Smooth muscle cell (in vitro differentiated cells): ENCODE measurements at regions not wholly inside any gene's neighbourhood (a gene's known extent, or its start where the extent isn't known, plus 50 kb on each side); places are given as distances from the start of the nearest gene placed in this dataset.
A peak's percentile ranks its signal among the peaks of the same experiment; 100 is the strongest.

Experiments
- DNase-seq: peaks from one replicate; lab custom pipeline; 2025; ENCODE audit not compliant: unreplicated experiment; lab: John Stamatoyannopoulos, UW
- H2AFZ ChIP-seq: fragments of 200-600 bp; sonication (generic); 2 replicates; pipeline ENCODE4 v1.6.0; 2016; ENCODE audit warnings: antibody characterized with exemption, low read depth, mild to moderate bottlenecking
- H3F3A ChIP-seq: fragments of 200-600 bp; sonication (generic); 2 replicates; pipeline ENCODE4 v1.6.0; 2017; ENCODE audit warnings: antibody characterized with exemption, low read depth
- H3K27ac ChIP-seq: fragments of 200-600 bp; sonication (generic); 2 replicates; pipeline ENCODE4 v1.5.1; 2016; ENCODE audit warnings: low read depth, mild to moderate bottlenecking
- H3K27me3 ChIP-seq: fragments of 200-600 bp; sonication (generic); 2 replicates; pipeline ENCODE4 v1.6.1; 2016; ENCODE audit warnings: low read depth, mild to moderate bottlenecking
- H3K36me3 ChIP-seq: fragments of 200-600 bp; sonication (generic); 2 replicates; pipeline ENCODE4 v1.5.1; 2016; ENCODE audit warnings: low read depth
- H3K4me1 ChIP-seq: fragments of 200-600 bp; sonication (generic); 2 replicates; pipeline ENCODE4 v1.5.1; 2016; ENCODE audit warnings: low read depth
- H3K4me2 ChIP-seq: fragments of 200-600 bp; sonication (generic); 2 replicates; pipeline ENCODE4 v1.6.0; 2016; ENCODE audit warnings: mild to moderate bottlenecking
- H3K4me3 ChIP-seq: fragments of 200-600 bp; sonication (generic); 2 replicates; pipeline ENCODE4 v1.5.1; 2016; ENCODE audit warnings: mild to moderate bottlenecking
- H3K79me2 ChIP-seq: fragments of 200-600 bp; sonication (generic); 2 replicates; pipeline ENCODE4 v1.6.0; 2016; ENCODE audit warnings: low read depth, mild to moderate bottlenecking
- H3K9ac ChIP-seq: fragments of 200-600 bp; sonication (generic); 2 replicates; pipeline ENCODE4 v1.6.0; 2016; ENCODE audit warnings: low read depth
- H3K9me3 ChIP-seq: fragments of 200-600 bp; sonication (generic); replicated peaks from 2 replicates; pipeline ENCODE4 v1.5.1; 2016; ENCODE audit warnings: low read depth
- H4K20me1 ChIP-seq: fragments of 200-600 bp; sonication (generic); 2 replicates; pipeline ENCODE4 v1.6.0; 2016; ENCODE audit warnings: low read depth
- CTCF ChIP-seq: fragments of 200-600 bp; sonication (generic); IDR thresholded peaks from 2 replicates; pipeline ENCODE4 v1.5.1; 2017; ENCODE audit warnings: borderline replicate concordance, mild to moderate bottlenecking, antibody characterized with exemption; ENCODE audit not compliant: insufficient read depth, poor library complexity, severe bottlenecking
- WGBS: methylation state at CpG from one replicate; pipeline ENCODE4 v1.1.7; 2016; ENCODE audit warnings: low lambda C conversion rate; 5-methylcytosine and 5-hydroxymethylcytosine counted together

GRCh38 chr4:156303708-156304107, 350.0 kb upstream of the CTSO start:
- H3K36me3 ChIP-seq, result no peaks in the 10 kb centered on the region
- H3K9ac ChIP-seq, result no peak overlapping the region
- no peak overlapping the region for H2AFZ ChIP-seq
- H3K4me1 ChIP-seq, result no peaks in the 10 kb centered on the region
- no peak overlapping the region for H3K4me2 ChIP-seq
- WGBS, result 88% methylated on average over 2 of the region's 2 CpGs
- H3F3A ChIP-seq, result no peaks in the 10 kb centered on the region
- H3K79me2 ChIP-seq, result no peaks in the 10 kb centered on the region
- H3K27ac ChIP-seq, result no peak overlapping the region
- TF ChIP-seq CTCF, result no peak
- no peaks in the 10 kb centered on the region for H4K20me1 ChIP-seq
- no peak overlapping the region for H3K4me3 ChIP-seq
- H3K27me3 ChIP-seq, result no peaks in the 10 kb centered on the region
- no peak for DNase-seq
- no peaks in the 10 kb centered on the region for H3K9me3 ChIP-seq

DNA sequence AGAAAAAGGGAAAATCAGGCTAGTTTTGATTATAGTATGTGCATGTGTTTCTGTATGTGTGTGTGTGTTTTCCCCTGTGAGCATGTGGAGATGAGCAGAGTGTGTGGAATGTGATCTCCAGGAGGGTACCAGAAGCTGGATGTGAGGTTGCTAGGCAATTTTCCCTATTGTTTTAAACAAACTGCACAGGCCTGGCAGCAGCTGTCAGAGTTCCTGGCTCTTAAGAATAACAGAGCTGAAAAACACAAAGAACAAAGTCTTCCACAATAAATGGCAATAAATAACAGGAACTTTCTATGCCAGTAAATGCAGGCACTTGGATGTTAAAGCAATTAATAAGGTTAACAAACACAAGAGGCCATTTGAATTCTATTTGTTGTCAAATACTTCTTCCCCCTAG, 344.6 kb upstream of the CTSO start:
- peak overlapping the region; percentile 31 for H3K9ac ChIP-seq

GRCh38 chr4:156295676-156296195, 342.1 kb upstream of the CTSO start:
- Histone ChIP-seq H3F3A (peaks cover 12% of the 10 kb centered on the region), H3K79me2 (no peaks in the 10 kb centered on the region), H3K4me2 (no peak overlapping the region), H3K9me3 (no peaks in the 10 kb centered on the region), H3K4me1 (peaks cover 22% of the 10 kb centered on the region), H2AFZ (no peak overlapping the region), H3K36me3 (no peaks in the 10 kb centered on the region), H3K27ac (peak overlapping the region; percentile 99), H4K20me1 (no peaks in the 10 kb centered on the region), H3K4me3 (no peak overlapping the region), H3K27me3 (no peaks in the 10 kb centered on the region), H3K9ac (no peak overlapping the region)
- 30% methylated on average over 1 of the region's 1 CpG for WGBS
- no peak for TF ChIP-seq CTCF
- no peak for DNase-seq

More for the DNA sequence above, 344.6 kb upstream of the CTSO start:
- Histone ChIP-seq H3K4me2 (no peak overlapping the region), H3F3A (peaks cover 12% of the 10 kb centered on the region), H3K27me3 (no peaks in the 10 kb centered on the region), H3K4me1 (peaks cover 8% of the 10 kb centered on the region), H3K4me3 (no peak overlapping the region), H3K79me2 (no peaks in the 10 kb centered on the region), H3K27ac (peak overlapping the region; percentile 75), H2AFZ (no peak overlapping the region), H3K36me3 (no peaks in the 10 kb centered on the region), H4K20me1 (no peaks in the 10 kb centered on the region), H3K9me3 (no peaks in the 10 kb centered on the region)
- no peak for DNase-seq
- no peak for TF ChIP-seq CTCF

DNA sequence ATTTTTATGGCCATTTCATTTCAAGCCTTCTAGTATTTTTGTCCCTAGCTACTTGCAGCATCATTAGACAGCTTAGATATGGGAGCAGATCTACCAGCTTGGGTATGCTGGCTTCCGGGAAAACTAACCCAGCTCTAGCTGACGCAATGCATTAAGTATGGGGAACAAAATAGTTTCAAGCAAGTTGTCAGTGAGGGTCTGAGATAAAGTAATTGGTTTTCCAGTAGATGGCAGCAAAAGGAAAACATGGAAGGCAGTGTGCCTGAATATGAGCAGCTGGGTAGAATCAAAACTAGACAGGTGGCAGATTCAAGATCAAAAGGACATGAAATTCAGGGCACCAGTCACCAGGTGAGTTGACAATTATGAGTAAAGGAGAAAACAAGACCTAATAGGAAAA, 340.9 kb upstream of the CTSO start:
- no peaks in the 10 kb centered on the region for H3K9me3 ChIP-seq
- DNase-seq, result no peak
- H3K27ac ChIP-seq, result peak overlapping the region; percentile 99
- H3K4me3 ChIP-seq, result peak overlapping the region; percentile 40
- H3F3A ChIP-seq, result peaks cover 12% of the 10 kb centered on the region
- peak overlapping the region; percentile 85 for H3K4me2 ChIP-seq
- H3K79me2 ChIP-seq, result no peaks in the 10 kb centered on the region
- H3K27me3 ChIP-seq, result no peaks in the 10 kb centered on the region
- peak; percentile 46 for TF ChIP-seq CTCF
- peak overlapping the region; percentile 96 for H3K9ac ChIP-seq
- no peaks in the 10 kb centered on the region for H4K20me1 ChIP-seq
- no peak overlapping the region for H2AFZ ChIP-seq
- peaks cover 22% of the 10 kb centered on the region for H3K4me1 ChIP-seq
- WGBS, result 0% methylated on average over 2 of the region's 2 CpGs
- no peaks in the 10 kb centered on the region for H3K36me3 ChIP-seq
